Fibroblast of mammary gland (primary cell): ENCODE measurements at regions not wholly inside any gene's neighbourhood (a gene's known extent, or its start where the extent isn't known, plus 50 kb on each side); places are given as distances from the start of the nearest gene placed in this dataset.
"Not testable (repeated sequence)": the region's sequence is repeated elsewhere in the genome, so short reads cannot be mapped to it uniquely, and the experiment has no call there.

Experiments used
- DNase-seq: peaks from one replicate; pipeline ENCODE4 v3.0.0-alpha.2; 2010; ENCODE audit warnings: low read depth
- H3K4me3 ChIP-seq: 2 replicates; pipeline ENCODE4 v1.5.1; 2011; ENCODE audit warnings: low read depth, mild to moderate bottlenecking, low read length, moderate library complexity; ENCODE audit not compliant: control insufficient read depth
- CTCF ChIP-seq: conservative IDR thresholded peaks from 2 replicates; pipeline ENCODE4 v1.5.1; 2011; ENCODE audit warnings: low read depth, low read length, inconsistent platforms; ENCODE audit not compliant: control insufficient read depth, insufficient read depth

GRCh38 chr20:48437146-48437545 is 390.7 kb downstream of the PREX1 start:
- no peak overlapping the region for H3K4me3 ChIP-seq
- no peak for TF ChIP-seq CTCF
- no peak for DNase-seq

DNA sequence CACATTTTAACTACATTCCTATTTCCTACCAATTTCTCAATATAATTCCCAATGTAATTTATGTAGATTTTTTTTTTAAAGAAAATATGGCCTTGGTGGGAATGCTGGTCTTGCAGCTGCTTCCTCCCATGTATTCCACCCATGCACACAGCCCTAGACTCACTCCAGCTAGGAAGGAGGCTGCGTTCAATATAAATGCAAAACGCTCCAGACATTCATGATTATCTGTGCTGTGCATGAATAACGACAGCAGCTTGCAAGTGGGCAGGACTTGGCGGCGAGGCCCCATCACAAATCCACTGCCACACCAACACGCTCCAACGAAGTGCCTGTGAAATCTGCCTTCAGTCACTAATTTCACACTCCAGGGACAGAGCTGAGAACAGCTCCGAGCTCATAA is 391.2 kb downstream of the PREX1 start:
- not testable (repeated sequence) for H3K4me3 ChIP-seq, DNase-seq

DNA sequence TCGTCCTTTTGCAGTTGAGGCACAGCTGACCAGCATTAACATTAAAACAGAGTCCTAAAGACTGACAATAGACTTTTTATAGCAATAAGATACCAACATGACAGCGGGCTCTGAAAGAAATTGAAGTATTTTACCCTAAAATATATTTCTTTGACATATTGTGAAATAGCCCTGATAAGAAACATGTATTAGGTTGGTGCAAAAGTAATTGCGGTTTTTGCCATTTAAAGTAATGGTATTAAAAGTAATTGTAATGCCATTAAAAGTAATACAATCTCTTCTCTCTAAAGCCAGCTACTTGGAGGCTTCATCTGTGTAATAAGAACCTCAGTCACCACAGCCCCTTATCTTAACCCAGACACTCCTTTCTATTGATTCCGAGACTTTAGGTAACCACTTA is 394.6 kb downstream of the PREX1 start:
- H3K4me3 ChIP-seq, result no peak overlapping the region
- DNase-seq, result no peak
- TF ChIP-seq CTCF, result no peak

DNA sequence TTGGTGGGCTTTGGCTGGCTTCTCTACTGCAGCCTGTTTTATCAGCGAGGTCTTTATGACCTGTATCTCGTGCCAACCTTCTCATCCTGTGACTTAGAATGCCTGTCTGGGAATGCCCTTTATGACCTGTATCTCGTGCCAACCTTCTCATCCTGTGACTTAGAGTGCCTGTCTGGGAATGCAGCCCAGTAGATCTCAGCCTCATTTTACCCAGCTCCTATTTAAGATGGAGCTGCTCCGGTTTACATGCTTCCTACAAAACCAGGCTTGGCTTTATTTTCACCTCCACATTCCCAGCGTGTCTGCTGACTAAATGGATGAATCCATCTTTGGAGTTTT is 395.3 kb downstream of the PREX1 start:
- no peak overlapping the region for H3K4me3 ChIP-seq
- DNase-seq, result no peak
- no peak for TF ChIP-seq CTCF

DNA sequence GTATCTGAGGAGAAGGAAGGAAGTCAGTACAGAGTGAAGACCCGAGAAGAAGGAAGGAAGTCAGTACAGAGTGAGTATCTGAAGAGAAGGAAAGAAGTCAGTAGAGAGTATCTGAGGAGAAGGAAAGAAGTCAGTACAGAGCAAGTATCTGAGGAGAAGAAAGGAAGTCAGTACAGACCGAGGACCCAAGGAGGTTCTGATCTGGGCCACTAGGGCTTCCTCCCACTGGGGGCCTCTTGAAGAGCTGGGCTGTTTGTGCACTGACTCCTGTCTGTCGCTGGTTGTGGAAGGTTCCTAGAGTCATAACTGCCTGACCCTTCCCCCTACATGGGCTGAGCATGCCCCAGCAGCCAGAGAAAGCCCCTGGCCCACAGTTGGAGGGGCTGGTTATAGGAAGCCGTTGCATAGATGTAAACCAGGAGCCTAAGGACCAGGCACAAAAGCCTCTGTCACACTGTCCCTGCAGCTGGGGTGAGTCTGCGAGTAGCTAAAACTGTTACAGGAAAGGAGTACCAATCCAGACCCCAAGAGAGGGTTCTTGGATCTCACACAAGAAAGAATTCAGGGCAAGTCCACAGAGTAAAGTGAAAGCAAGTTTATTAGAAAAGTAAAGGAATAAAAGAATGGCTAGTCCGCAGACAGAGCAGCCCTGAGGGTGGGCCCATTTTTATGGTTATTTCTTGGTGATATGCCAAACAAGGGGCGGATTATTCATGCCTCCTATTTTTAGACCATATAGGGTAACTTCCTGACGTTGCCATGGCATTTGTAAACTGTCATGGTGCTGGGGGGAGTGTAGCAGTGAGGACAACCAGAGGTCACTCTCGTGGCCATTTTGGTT is 395.9 kb downstream of the PREX1 start:
- DNase-seq, result no peak
- TF ChIP-seq CTCF, result no peak

GRCh38 chr20:48426630-48427029 is 401.2 kb downstream of the PREX1 start:
- no peak for TF ChIP-seq CTCF
- no peak for DNase-seq
- H3K4me3 ChIP-seq, result no peak overlapping the region

More for the DNA sequence above, 395.9 kb downstream of the PREX1 start:
- no peak overlapping the region for H3K4me3 ChIP-seq

GRCh38 chr20:48425817-48426612 is 401.8 kb downstream of the PREX1 start:
- no peak overlapping the region for H3K4me3 ChIP-seq
- TF ChIP-seq CTCF, result no peak
- DNase-seq, result no peak
